HepG2 (cell line): ENCODE measurements at regions not wholly inside any gene's neighbourhood (a gene's known extent, or its start where the extent isn't known, plus 50 kb on each side); places are given as distances from the start of the nearest gene placed in this dataset.

Experiments
- CTCF ChIP-seq: sonication (generic); formaldehyde crosslinking; IDR thresholded peaks from 2 replicates; pipeline ENCODE4 v1.5.0; 2020; ENCODE audit warnings: mild to moderate bottlenecking, missing genetic modification reagents, moderate library complexity
- HNRNPUL1 ChIP-seq: fragments of 200-400 bp; formaldehyde crosslinking; IDR thresholded peaks from 2 replicates; pipeline ENCODE4 v1.6.1; 2017; ENCODE audit warnings: low read depth, mild to moderate bottlenecking, low read length, moderate library complexity
- JUN ChIP-seq: sonication (generic); formaldehyde crosslinking; IDR thresholded peaks from 2 replicates; pipeline ENCODE4 v1.4.0; 2020; ENCODE audit warnings: mild to moderate bottlenecking, missing genetic modification reagents
- NCOA1 ChIP-seq: sonication (generic); formaldehyde crosslinking; IDR thresholded peaks from 2 replicates; pipeline ENCODE4 v1.9.0; 2021; ENCODE audit warnings: missing genetic modification reagents
- PHF20 ChIP-seq: sonication (generic); formaldehyde crosslinking; IDR thresholded peaks from 2 replicates; pipeline ENCODE4 v1.5.0; 2020; ENCODE audit warnings: mild to moderate bottlenecking, missing genetic modification reagents
- POLR2A ChIP-seq, 2 experiments: IDR thresholded peaks; 2 replicates each; pipeline ENCODE4 v1.6.1; 2011; ENCODE audit warnings: low read depth in 2 of 2, low read length in 2 of 2, mild to moderate bottlenecking in 1 of 2, moderate library complexity in 1 of 2; ENCODE audit not compliant: insufficient read depth in 1 of 2
- RNF2 ChIP-seq: fragments of 450-650 bp; conservative IDR thresholded peaks from 2 replicates; pipeline ENCODE4 v1.6.1; 2016; ENCODE audit warnings: low read depth
- SMC3 ChIP-seq: IDR thresholded peaks from 2 replicates; pipeline ENCODE4 v1.6.1; 2011; ENCODE audit warnings: low read length, improper control_type of control experiment
- SNRNP70 ChIP-seq: fragments of 200-400 bp; formaldehyde crosslinking; IDR thresholded peaks from 2 replicates; pipeline ENCODE4 v1.6.1; 2017; ENCODE audit warnings: mild to moderate bottlenecking, low read depth, low read length, moderate library complexity
- ZNF274 ChIP-seq: sonication (generic); formaldehyde crosslinking; IDR thresholded peaks from 2 replicates; pipeline ENCODE4 v1.5.1; 2020; ENCODE audit warnings: mild to moderate bottlenecking, missing genetic modification reagents
- ZNF589 ChIP-seq: sonication (generic); formaldehyde crosslinking; conservative IDR thresholded peaks from 2 replicates; pipeline ENCODE4 v1.8.0; 2022; ENCODE audit warnings: mild to moderate bottlenecking, moderate library complexity, missing genetic modification reagents
- ZNF598 ChIP-seq: sonication (generic); formaldehyde crosslinking; IDR thresholded peaks from 2 replicates; pipeline ENCODE4 v1.5.1; 2020; ENCODE audit warnings: mild to moderate bottlenecking, missing genetic modification reagents, borderline replicate concordance

GRCh38 chrY:14248878-14249576, 193.0 kb downstream of the VCY1B start:
- TF ChIP-seq RNF2: no peak
- TF ChIP-seq SNRNP70: no peak
- no peak for TF ChIP-seq POLR2A (IDR thresholded peaks at IDR 0.05; ENCODE audit: insufficient read depth in 1 of 2, low read depth in 2 of 2, low read length in 2 of 2)
- no peak for TF ChIP-seq PHF20 (CRISPR knock-in tag)
- TF ChIP-seq ZNF589 (CRISPR knock-in tag): no peak
- no peak for TF ChIP-seq JUN
- no peak for TF ChIP-seq SMC3
- no peak for TF ChIP-seq NCOA1
- TF ChIP-seq ZNF598: no peak
- TF ChIP-seq CTCF (CRISPR knock-in tag): no peak
- TF ChIP-seq ZNF274: no peak
- no peak for TF ChIP-seq HNRNPUL1
